ENCODE measurements at regions not wholly inside any gene's neighbourhood (a gene's known extent, or its start where the extent isn't known, plus 50 kb on each side); places are given as distances from the start of the nearest gene placed in this dataset.

- no peaks in the 10 kb centered on the region for H3K79me2 ChIP-seq (ENCODE audit: control insufficient read depth, insufficient read depth, low read length)
- no peak overlapping the region for H3K4me2 ChIP-seq (ENCODE audit: insufficient read depth, low read length)
- no peaks in the 10 kb centered on the region for H3K9me1 ChIP-seq (ENCODE audit: control insufficient read depth, insufficient read depth, low read length)
- no peaks in the 10 kb centered on the region for H3K4me1 ChIP-seq (replicated peaks in 1 of 2; ENCODE audit: control insufficient read depth in 2 of 2, insufficient read depth in 2 of 2, low read length in 2 of 2)
- intact Hi-C loops (cut with micrococcal nuclease), result no loop called here
- POLR2A ChIA-PET, result no interaction called here
- CTCF ChIA-PET (ENCODE audit: low intra/inter-chr PET ratio), result no interaction called here
- BruUV-seq (replicated peaks), result no TSS peak
- no peak for ATAC-seq
- in situ Hi-C loops (cut with MboI), result no loop called here
- no peak overlapping the region for H3K9ac ChIP-seq (ENCODE audit: insufficient read depth in 1 of 2, low read depth in 2 of 2, low read length in 2 of 2)
- no peaks in the 10 kb centered on the region for H3K27me3 ChIP-seq (ENCODE audit: control insufficient read depth in 2 of 2, insufficient read depth in 2 of 2, low read length in 2 of 2)
- H4K20me1 ChIP-seq (replicated peaks; ENCODE audit: control insufficient read depth, insufficient read depth, low read length), result no peaks in the 10 kb centered on the region
- H3K27ac ChIP-seq (ENCODE audit: extremely low read depth, low read depth, low read length), result no peak overlapping the region
- H3K4me3 ChIP-seq, result no peak overlapping the region
- H3K36me3 ChIP-seq (ENCODE audit: control insufficient read depth, insufficient read depth, low read length), result no peaks in the 10 kb centered on the region
- FAIRE-seq, result no peak
- WGBS (ENCODE audit: insufficient coverage, low coverage, missing lambda C conversion rate), result 0% methylated on average over 9 of the region's 9 CpGs
- no peak overlapping the region for H2AFZ ChIP-seq (ENCODE audit: low read depth, low read length)
- H3K9me3 ChIP-seq (replicated peaks; ENCODE audit: control insufficient read depth, insufficient read depth, low read depth, low read length), result no peaks in the 10 kb centered on the region; the same call in 1 of the 2 replicates
- DNase-seq (ENCODE audit: extremely low read depth in 1 of 4, low spot score in 3 of 4), result no peak
- no peak for TF ChIP-seq CBX5 (IDR thresholded peaks at IDR 0.05; ENCODE audit: borderline replicate concordance, low read depth)
- TF ChIP-seq PRMT5 (CRISPR knock-in tag; IDR thresholded peaks at IDR 0.05), result no peak
- TF ChIP-seq THRAP3 (IDR thresholded peaks at IDR 0.05; ENCODE audit: borderline replicate concordance), result no peak
- TF ChIP-seq, protein P1, sequence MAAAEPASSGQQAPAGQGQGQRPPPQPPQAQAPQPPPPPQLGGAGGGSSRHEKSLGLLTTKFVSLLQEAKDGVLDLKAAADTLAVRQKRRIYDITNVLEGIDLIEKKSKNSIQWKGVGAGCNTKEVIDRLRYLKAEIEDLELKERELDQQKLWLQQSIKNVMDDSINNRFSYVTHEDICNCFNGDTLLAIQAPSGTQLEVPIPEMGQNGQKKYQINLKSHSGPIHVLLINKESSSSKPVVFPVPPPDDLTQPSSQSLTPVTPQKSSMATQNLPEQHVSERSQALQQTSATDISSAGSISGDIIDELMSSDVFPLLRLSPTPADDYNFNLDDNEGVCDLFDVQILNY (CRISPR knock-in tag; IDR thresholded peaks at IDR 0.05), result no peak
- no peak for TF ChIP-seq BCLAF1 (IDR thresholded peaks at IDR 0.05; ENCODE audit: borderline replicate concordance in 1 of 2, control insufficient read depth in 1 of 2, low read depth in 2 of 2, low read length in 1 of 2)
- TF ChIP-seq ZNF253 (CRISPR knock-in tag; conservative IDR thresholded peaks at IDR 0.05), result no peak
- no peak for TF ChIP-seq TEAD2 (tag; IDR thresholded peaks at IDR 0.05)
- TF ChIP-seq PTBP1 (IDR thresholded peaks at IDR 0.05; ENCODE audit: low read depth, low read length), result no peak
- no peak for TF ChIP-seq STAT5B (CRISPR knock-in tag; IDR thresholded peaks at IDR 0.05)
- TF ChIP-seq PYGO2 (tag; IDR thresholded peaks at IDR 0.05), result no peak
- TF ChIP-seq, protein P2, sequence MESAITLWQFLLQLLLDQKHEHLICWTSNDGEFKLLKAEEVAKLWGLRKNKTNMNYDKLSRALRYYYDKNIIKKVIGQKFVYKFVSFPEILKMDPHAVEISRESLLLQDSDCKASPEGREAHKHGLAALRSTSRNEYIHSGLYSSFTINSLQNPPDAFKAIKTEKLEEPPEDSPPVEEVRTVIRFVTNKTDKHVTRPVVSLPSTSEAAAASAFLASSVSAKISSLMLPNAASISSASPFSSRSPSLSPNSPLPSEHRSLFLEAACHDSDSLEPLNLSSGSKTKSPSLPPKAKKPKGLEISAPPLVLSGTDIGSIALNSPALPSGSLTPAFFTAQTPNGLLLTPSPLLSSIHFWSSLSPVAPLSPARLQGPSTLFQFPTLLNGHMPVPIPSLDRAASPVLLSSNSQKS (CRISPR knock-in tag; IDR thresholded peaks at IDR 0.05), result no peak
- TF ChIP-seq HMBOX1 (IDR thresholded peaks at IDR 0.05), result no peak
- no peak for TF ChIP-seq ZKSCAN1 (IDR thresholded peaks at IDR 0.05; ENCODE audit: low read depth, low read length)
- TF ChIP-seq CCAR2 (IDR thresholded peaks at IDR 0.05; ENCODE audit: low read depth, low read length), result no peak
- no peak for TF ChIP-seq POLR2AphosphoS2 (IDR thresholded peaks at IDR 0.05; ENCODE audit: low read length)
These were observed 83.0 kb downstream of the OTOL1 start for GRCh38 chr3:161579395-161580126.
